H9 (cell line): ENCODE measurements at regions not wholly inside any gene's neighbourhood (a gene's known extent, or its start where the extent isn't known, plus 50 kb on each side); places are given as distances from the start of the nearest gene placed in this dataset.

Experiments used
- DNase-seq: peaks from one replicate; pipeline ENCODE4 v3.0.0-alpha.2; 2017
- H2AFZ ChIP-seq: one replicate; pipeline ENCODE4 v1.6.1; 2013; ENCODE audit warnings: mild to moderate bottlenecking, low read length, control low read depth, moderate library complexity
- H2AK5ac ChIP-seq: 2 replicates; pipeline ENCODE4 v1.6.1; 2013; ENCODE audit warnings: low read length, control low read depth, mixed read lengths; ENCODE audit not compliant: insufficient read length
- H2BK120ac ChIP-seq: one replicate; pipeline ENCODE4 v1.6.1; 2013; ENCODE audit warnings: low read depth, mild to moderate bottlenecking, low read length, control low read depth, inconsistent platforms; ENCODE audit not compliant: poor library complexity, severe bottlenecking
- H2BK12ac ChIP-seq: 2 replicates; pipeline ENCODE4 v1.6.1; 2013; ENCODE audit warnings: low read length, control low read depth, mixed read lengths, low read depth; ENCODE audit not compliant: insufficient read length
- H2BK15ac ChIP-seq: 2 replicates; pipeline ENCODE4 v1.6.1; 2013; ENCODE audit warnings: low read depth, low read length, control low read depth
- H2BK20ac ChIP-seq: one replicate; pipeline ENCODE4 v1.6.1; 2013; ENCODE audit warnings: low read depth, mild to moderate bottlenecking, low read length, control low read depth, inconsistent platforms; ENCODE audit not compliant: poor library complexity, severe bottlenecking
- H2BK5ac ChIP-seq: 2 replicates; pipeline ENCODE4 v1.6.1; 2013; ENCODE audit warnings: low read length, control low read depth, mixed read lengths; ENCODE audit not compliant: insufficient read length
- H3K14ac ChIP-seq: 2 replicates; pipeline ENCODE4 v1.6.1; 2013; ENCODE audit warnings: low read length, control low read depth; ENCODE audit not compliant: insufficient read depth
- H3K18ac ChIP-seq: 2 replicates; pipeline ENCODE4 v1.6.1; 2013; ENCODE audit warnings: low read depth, mild to moderate bottlenecking, mixed read lengths, low read length, control low read depth; ENCODE audit not compliant: insufficient read length
- H3K23ac ChIP-seq: 2 replicates; pipeline ENCODE4 v1.6.1; 2013; ENCODE audit warnings: low read length, control low read depth, mixed read lengths, low read depth; ENCODE audit not compliant: insufficient read length
- H3K23me2 ChIP-seq: 2 replicates; pipeline ENCODE4 v1.6.1; 2013; ENCODE audit warnings: low read depth, mild to moderate bottlenecking, mixed read lengths, low read length, control low read depth; ENCODE audit not compliant: insufficient read length, poor library complexity, severe bottlenecking
- H3K27ac ChIP-seq: 2 replicates; pipeline ENCODE4 v1.5.1; 2013; ENCODE audit warnings: low read length, control low read depth, mixed read lengths, low read depth; ENCODE audit not compliant: insufficient read length
- H3K27me3 ChIP-seq: 2 replicates; pipeline ENCODE4 v1.6.1; 2013; ENCODE audit warnings: low read length, control low read depth, inconsistent platforms; ENCODE audit not compliant: insufficient read depth
- H3K4ac ChIP-seq: 2 replicates; pipeline ENCODE4 v1.6.1; 2013; ENCODE audit warnings: low read depth, mild to moderate bottlenecking, control low read depth, inconsistent platforms, low read length, moderate library complexity
- H3K4me1 ChIP-seq: 2 replicates; pipeline ENCODE4 v1.6.1; 2013; ENCODE audit warnings: low read length, control low read depth, inconsistent platforms; ENCODE audit not compliant: insufficient read depth
- H3K4me2 ChIP-seq: 2 replicates; pipeline ENCODE4 v1.6.1; 2013; ENCODE audit warnings: low read length, control low read depth, mixed read lengths; ENCODE audit not compliant: insufficient read length, insufficient read depth
- H3K56ac ChIP-seq: 2 replicates; pipeline ENCODE4 v1.6.1; 2013; ENCODE audit warnings: low read depth, mild to moderate bottlenecking, mixed read lengths, low read length, control low read depth; ENCODE audit not compliant: insufficient read length
- H3K79me1 ChIP-seq: 2 replicates; pipeline ENCODE4 v1.6.1; 2013; ENCODE audit warnings: low read depth, mild to moderate bottlenecking, moderate library complexity, low read length, control low read depth, inconsistent platforms; ENCODE audit not compliant: insufficient read depth, poor library complexity, severe bottlenecking
- H3K79me2 ChIP-seq: 2 replicates; pipeline ENCODE4 v1.6.1; 2013; ENCODE audit warnings: low read length, control low read depth, inconsistent platforms; ENCODE audit not compliant: insufficient read depth
- H3K9ac ChIP-seq: 2 replicates; pipeline ENCODE4 v1.6.1; 2013; ENCODE audit warnings: low read length, control low read depth, mixed read lengths; ENCODE audit not compliant: insufficient read length; ENCODE audit errors: extremely low read depth
- H3K9me3 ChIP-seq: one replicate; pipeline ENCODE4 v1.6.1; 2013; ENCODE audit warnings: low read depth, low read length, inconsistent platforms; ENCODE audit not compliant: control insufficient read depth
- H3T11ph ChIP-seq: one replicate; pipeline ENCODE4 v1.6.1; 2013; ENCODE audit warnings: mild to moderate bottlenecking, low read length, control low read depth, inconsistent platforms
- H4K20me1 ChIP-seq: one replicate; pipeline ENCODE4 v1.6.1; 2013; ENCODE audit not compliant: control insufficient read depth, insufficient read length, insufficient read depth
- H4K5ac ChIP-seq: 2 replicates; pipeline ENCODE4 v1.6.1; 2013; ENCODE audit warnings: low read depth, mild to moderate bottlenecking, mixed read lengths, low read length, control low read depth; ENCODE audit not compliant: insufficient read length
- H4K8ac ChIP-seq: replicated peaks from 2 replicates; pipeline ENCODE4 v1.6.1; 2013; ENCODE audit warnings: low read length, control low read depth, mixed read lengths, low read depth; ENCODE audit not compliant: insufficient read length
- H4K91ac ChIP-seq: 2 replicates; pipeline ENCODE4 v1.6.1; 2013; ENCODE audit warnings: low read depth, mild to moderate bottlenecking, moderate library complexity, mixed read lengths, low read length, control low read depth; ENCODE audit not compliant: insufficient read length
- H3K27ac Mint-ChIP-seq, 3 experiments: 2 replicates in 2 of 3; 3 replicates in 1 of 3; pipeline ENCODE4 v1.8.0; 2020 to 2021; ENCODE audit warnings: mixed read lengths in 3 of 3, mild to moderate bottlenecking in 1 of 3, moderate library complexity in 1 of 3
- H3K27me3 Mint-ChIP-seq: 2 replicates; pipeline ENCODE4 v1.8.0; 2021; ENCODE audit warnings: low read depth, mild to moderate bottlenecking, moderate library complexity, mixed read lengths
- H3K36me3 Mint-ChIP-seq, 3 experiments: 2 replicates in 2 of 3; 3 replicates in 1 of 3; pipeline ENCODE4 v1.8.0; 2020 to 2021; ENCODE audit warnings: low read depth in 3 of 3, mixed read lengths in 3 of 3; ENCODE audit not compliant: insufficient read depth in 1 of 3
- H3K4me1 Mint-ChIP-seq, 2 experiments: 2 replicates each; pipeline ENCODE4 v1.8.0; 2020; ENCODE audit warnings: mixed read lengths in 2 of 2
- H3K4me3 Mint-ChIP-seq, 2 experiments: 2 replicates in 1 of 2; 3 replicates in 1 of 2; pipeline ENCODE4 v1.8.0; 2020 to 2021; ENCODE audit warnings: mild to moderate bottlenecking in 2 of 2, mixed read lengths in 2 of 2, moderate library complexity in 1 of 2
- H3K9me3 Mint-ChIP-seq, 2 experiments: 2 replicates in 1 of 2; 3 replicates in 1 of 2; pipeline ENCODE4 v1.8.0; 2020; ENCODE audit warnings: mild to moderate bottlenecking in 2 of 2, mixed read lengths in 2 of 2, moderate library complexity in 1 of 2
- CTCF ChIP-seq: fragments of 200-600 bp; sonication (generic); conservative IDR thresholded peaks from 3 replicates; pipeline ENCODE4 v1.8.0; 2021; ENCODE audit warnings: antibody characterized with exemption, mild to moderate bottlenecking

- Histone ChIP-seq H3K27me3 (no peaks in the 10 kb centered on the region), H3T11ph (no peak overlapping the region), H3K18ac (no peak overlapping the region), H3K79me1 (no peaks in the 10 kb centered on the region), H3K56ac (no peak overlapping the region), H2BK120ac (no peak overlapping the region), H2AFZ (no peak overlapping the region), H3K27ac (no peak overlapping the region), H4K20me1 (no peaks in the 10 kb centered on the region), H3K4me1 (no peaks in the 10 kb centered on the region), H3K9ac (no peak overlapping the region), H3K23ac (no peak overlapping the region), H3K23me2 (no peaks in the 10 kb centered on the region), H4K8ac (no peak overlapping the region), H3K14ac (no peak overlapping the region), H3K4ac (no peak overlapping the region), H4K91ac (no peak overlapping the region), H2BK12ac (no peak overlapping the region), H4K5ac (no peak overlapping the region), H3K9me3 (no peaks in the 10 kb centered on the region), H3K4me2 (no peak overlapping the region), H2AK5ac (no peak overlapping the region), H3K79me2 (no peaks in the 10 kb centered on the region), H2BK20ac (no peak overlapping the region), H2BK5ac (no peak overlapping the region), H2BK15ac (no peak overlapping the region)
- TF ChIP-seq CTCF, result no peak
- DNase-seq, result no peak
- peaks cover 18% of the 10 kb centered on the region in 2 experiments for H3K4me1 Mint-ChIP-seq
- H3K4me3 Mint-ChIP-seq, result no peak overlapping the region
- no peak overlapping the region for H3K27ac Mint-ChIP-seq
- no peaks in the 10 kb centered on the region for H3K27me3 Mint-ChIP-seq
- peaks cover 0 to 2% of the 10 kb centered on the region in 2 experiments; a peak in 1 of 5 replicates for H3K9me3 Mint-ChIP-seq
- no peaks in the 10 kb centered on the region for H3K36me3 Mint-ChIP-seq
Observed at GRCh38 chr1:177597393-177597792, 372.5 kb downstream of the SEC16B start.
